NB4 (cell line): ENCODE measurements at regions not wholly inside any gene's neighbourhood (a gene's known extent, or its start where the extent isn't known, plus 50 kb on each side); places are given as distances from the start of the nearest gene placed in this dataset.

ENCODE experiments used
- DNase-seq: peaks from one replicate; pipeline ENCODE4 v3.0.0; 2010; ENCODE audit warnings: low read depth
- H3K4me3 ChIP-seq: one replicate; pipeline ENCODE4 v1.5.1; 2011; ENCODE audit warnings: mild to moderate bottlenecking, low read depth, low read length, moderate library complexity
- MAX ChIP-seq: IDR thresholded peaks from 2 replicates; pipeline ENCODE4 v1.6.1; 2011; ENCODE audit warnings: low read depth, low read length
- MYC ChIP-seq: IDR thresholded peaks from 2 replicates; pipeline ENCODE4 v1.6.1; 2011; ENCODE audit warnings: low read depth, low read length
- POLR2A ChIP-seq: IDR thresholded peaks from 2 replicates; pipeline ENCODE4 v1.6.1; 2011; ENCODE audit warnings: mild to moderate bottlenecking; ENCODE audit not compliant: insufficient read length; ENCODE audit errors: extremely low read depth
- TF ChIP-seq, protein P1 (sequence below): IDR thresholded peaks from one replicate; pipeline ENCODE4 v1.5.1; 2012; ENCODE audit warnings: low read depth, low read length

DNA sequence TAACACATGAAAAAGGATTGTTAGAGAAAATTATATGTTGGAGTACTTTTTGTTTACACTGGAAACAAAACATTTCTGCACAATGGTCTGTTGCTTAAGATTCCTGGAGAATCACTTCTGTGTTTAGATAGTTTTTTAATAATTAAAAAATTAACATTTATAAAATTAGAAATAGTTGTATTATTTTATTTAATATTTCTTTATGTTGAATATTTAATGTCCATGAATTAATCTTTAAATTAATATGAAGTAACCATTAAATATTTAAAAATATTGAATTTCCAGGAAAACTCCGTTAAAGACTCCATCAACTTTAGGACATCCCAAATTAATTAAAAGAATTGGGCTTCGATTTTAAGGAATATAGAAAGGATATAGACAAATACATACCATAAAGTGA is 797.1 kb upstream of the GALNTL6 start:
- no peak overlapping the region for H3K4me3 ChIP-seq
- DNase-seq: no peak
- TF ChIP-seq, protein P1, sequence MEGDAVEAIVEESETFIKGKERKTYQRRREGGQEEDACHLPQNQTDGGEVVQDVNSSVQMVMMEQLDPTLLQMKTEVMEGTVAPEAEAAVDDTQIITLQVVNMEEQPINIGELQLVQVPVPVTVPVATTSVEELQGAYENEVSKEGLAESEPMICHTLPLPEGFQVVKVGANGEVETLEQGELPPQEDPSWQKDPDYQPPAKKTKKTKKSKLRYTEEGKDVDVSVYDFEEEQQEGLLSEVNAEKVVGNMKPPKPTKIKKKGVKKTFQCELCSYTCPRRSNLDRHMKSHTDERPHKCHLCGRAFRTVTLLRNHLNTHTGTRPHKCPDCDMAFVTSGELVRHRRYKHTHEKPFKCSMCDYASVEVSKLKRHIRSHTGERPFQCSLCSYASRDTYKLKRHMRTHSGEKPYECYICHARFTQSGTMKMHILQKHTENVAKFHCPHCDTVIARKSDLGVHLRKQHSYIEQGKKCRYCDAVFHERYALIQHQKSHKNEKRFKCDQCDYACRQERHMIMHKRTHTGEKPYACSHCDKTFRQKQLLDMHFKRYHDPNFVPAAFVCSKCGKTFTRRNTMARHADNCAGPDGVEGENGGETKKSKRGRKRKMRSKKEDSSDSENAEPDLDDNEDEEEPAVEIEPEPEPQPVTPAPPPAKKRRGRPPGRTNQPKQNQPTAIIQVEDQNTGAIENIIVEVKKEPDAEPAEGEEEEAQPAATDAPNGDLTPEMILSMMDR: no peak
- TF ChIP-seq POLR2A: no peak
- TF ChIP-seq MYC: no peak
- TF ChIP-seq MAX: no peak

DNA sequence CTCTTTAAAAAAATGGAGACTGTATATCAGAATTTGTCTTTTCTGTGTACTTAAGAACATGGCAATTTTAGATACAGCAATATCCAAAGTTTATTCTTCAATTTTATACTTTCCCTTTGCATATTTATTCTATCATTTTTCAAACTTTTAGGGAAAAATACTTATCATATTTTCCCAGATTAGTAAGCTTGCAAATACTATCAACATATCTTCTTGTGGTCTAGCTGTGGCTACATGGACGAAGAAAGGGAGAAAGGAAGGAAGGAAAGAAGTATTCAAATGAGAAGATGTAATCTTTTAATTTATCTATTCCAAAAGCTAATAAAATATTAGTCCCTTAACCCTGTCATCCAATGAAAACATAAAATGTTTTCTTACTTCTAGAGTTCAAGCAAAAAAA is 797.8 kb upstream of the GALNTL6 start:
- DNase-seq: no peak
- H3K4me3 ChIP-seq: no peak overlapping the region
- TF ChIP-seq POLR2A: no peak
- TF ChIP-seq, protein P1: no peak
- no peak for TF ChIP-seq MYC
- TF ChIP-seq MAX: no peak

DNA sequence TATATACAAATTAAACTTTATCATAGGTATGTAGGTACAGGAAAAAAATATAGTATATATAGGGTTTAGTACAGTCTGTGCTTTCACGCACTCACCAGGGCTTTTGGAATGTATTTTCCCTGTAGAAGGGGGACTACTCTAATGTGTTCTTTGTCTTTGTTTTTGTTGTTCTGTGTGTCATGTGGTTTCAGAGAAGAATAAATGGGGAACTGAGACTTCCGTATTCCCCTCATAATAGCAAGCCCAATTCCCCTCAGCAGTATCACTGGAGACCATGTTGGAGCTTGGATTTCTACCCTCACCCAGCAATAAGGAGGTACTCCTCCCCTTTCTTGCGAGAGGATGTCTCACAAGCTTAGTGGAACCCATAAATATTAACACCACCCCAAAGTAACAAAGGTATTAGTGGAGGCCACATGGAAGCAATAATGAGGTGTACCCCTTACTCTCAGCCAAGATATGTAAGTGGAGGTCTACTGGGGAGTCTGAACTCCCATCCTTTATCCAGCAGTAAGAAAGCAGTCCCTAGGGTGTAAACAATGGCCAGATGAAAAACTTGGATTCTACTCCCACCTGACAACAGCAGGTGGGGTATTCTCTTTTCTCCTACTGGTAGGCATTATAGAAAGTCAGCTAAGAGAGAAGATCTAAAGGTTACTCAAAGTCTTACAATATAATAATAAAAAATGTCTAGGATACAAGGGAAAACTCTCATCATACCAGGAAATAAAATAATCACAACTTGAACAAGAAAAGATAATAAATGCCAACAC is 805.4 kb upstream of the GALNTL6 start:
- no peak overlapping the region for H3K4me3 ChIP-seq
- TF ChIP-seq MAX: no peak
- TF ChIP-seq, protein P1: no peak
- TF ChIP-seq MYC: no peak
- TF ChIP-seq POLR2A: no peak
- DNase-seq: no peak

DNA sequence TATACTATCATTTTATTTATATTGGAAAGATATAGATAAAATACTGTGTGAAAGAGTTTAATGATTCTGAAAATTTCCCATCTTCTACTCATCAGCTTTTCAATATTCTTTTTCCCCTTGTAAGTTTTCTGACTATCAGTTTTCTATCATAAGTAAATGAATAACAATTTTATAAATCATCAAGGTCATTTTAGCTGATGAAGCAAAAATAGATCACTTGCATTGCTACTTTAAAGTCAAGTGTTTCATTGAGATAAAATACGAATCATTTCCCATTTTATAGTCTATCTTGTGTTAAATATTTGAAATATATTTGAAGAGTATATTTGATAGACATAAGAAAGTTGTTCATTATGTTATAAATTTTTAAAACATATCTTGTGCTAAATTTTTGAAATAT is 811.0 kb upstream of the GALNTL6 start:
- TF ChIP-seq MYC (no peak), POLR2A (no peak), MAX (no peak)
- TF ChIP-seq, protein P1: no peak
- no peak for DNase-seq
- H3K4me3 ChIP-seq: no peak overlapping the region

- peak; percentile 60 for DNase-seq
- no peak overlapping the region for H3K4me3 ChIP-seq
- TF ChIP-seq POLR2A (no peak), MYC (no peak), MAX (no peak)
- TF ChIP-seq, protein P1: peak; percentile 72
Measured at GRCh38 chr4:170990989-170991589, 822.1 kb upstream of the GALNTL6 start.

DNA sequence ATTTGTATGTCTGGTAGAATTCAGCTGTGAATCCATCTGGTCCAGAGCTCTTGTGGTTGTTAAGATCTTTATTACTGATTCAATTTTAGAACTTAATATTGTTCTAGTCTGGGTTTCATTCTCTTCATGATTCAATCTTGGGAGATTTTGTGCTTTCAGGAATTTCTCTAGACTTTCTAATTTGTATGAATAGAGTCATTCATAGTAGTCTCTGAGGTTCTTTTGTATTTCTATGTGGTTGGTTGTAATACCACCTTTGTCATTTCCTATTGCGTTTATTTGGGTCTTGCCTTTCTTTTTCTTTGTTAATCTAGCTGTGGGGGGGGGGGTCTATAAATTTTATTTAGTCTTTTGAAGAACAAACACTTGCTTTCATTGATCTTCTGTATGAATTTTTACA is 824.8 kb upstream of the GALNTL6 start:
- no peak overlapping the region for H3K4me3 ChIP-seq
- TF ChIP-seq MYC (no peak), POLR2A (no peak), MAX (no peak)
- TF ChIP-seq, protein P1: no peak
- no peak for DNase-seq
